ENCODE measurements at regions not wholly inside any gene's neighbourhood (a gene's known extent, or its start where the extent isn't known, plus 50 kb on each side); places are given as distances from the start of the nearest gene placed in this dataset.

GRCh38 chr2:65664931-65665330 is 232.5 kb upstream of the SPRED2 start:
- no peak for DNase-seq

GRCh38 chr2:65663831-65664407 is 231.5 kb upstream of the SPRED2 start:
- no peak for DNase-seq

- DNase-seq, result no peak
Measured at GRCh38 chr2:65662654-65663432, 230.4 kb upstream of the SPRED2 start.

DNA sequence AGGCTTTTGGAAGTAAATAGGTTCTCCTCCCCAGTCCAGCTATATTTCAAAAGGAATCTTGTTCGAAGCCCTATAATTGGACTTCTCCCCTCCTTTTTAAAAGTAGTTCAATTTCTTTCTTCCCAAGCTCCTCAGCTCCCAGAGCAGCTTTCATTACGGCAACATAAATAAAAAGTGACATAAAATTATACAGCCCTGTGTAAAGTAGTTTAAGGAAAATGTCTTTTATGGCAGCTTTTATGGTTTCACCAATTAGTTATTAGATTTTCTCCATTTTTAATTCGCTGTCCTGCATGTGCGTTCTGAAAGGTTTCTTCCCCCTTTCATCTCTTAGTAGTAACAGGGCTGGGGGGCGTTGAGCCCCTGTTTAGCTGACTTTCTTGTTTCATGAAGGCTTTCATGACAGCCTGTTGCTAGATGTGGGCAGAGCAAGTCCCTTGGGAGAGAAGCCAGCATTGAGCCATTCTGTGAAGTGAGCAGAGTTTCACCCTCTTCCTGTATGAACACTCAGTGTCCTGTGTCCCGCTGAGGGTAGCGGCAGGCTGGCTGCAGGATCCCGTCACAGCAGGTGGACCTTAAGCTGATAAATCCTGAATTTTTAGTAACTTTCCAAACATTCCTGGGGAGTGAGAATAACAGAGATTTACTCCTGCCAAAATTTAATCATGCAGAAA is 229.7 kb upstream of the SPRED2 start:
- DNase-seq, result no peak

DNA sequence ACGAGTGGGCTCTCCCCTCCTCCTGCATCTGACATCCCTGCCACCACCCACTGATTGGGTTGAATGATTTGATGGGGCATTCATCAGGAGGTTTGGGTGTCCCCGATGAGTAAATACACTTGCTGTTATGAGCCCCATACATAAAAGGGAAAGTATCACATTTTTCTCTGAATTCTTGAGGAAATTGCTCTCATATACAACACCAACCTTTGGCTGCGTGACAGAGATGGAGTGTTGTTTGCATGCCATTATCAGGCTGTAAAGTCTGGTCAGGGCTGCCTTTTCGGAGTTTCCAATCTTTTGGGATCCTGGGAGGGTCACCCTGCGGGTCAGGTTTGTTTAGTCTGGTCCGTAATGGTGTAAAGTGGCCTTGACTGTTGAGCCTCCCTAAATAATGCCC is 227.9 kb upstream of the SPRED2 start:
- DNase-seq, result no peak

DNA sequence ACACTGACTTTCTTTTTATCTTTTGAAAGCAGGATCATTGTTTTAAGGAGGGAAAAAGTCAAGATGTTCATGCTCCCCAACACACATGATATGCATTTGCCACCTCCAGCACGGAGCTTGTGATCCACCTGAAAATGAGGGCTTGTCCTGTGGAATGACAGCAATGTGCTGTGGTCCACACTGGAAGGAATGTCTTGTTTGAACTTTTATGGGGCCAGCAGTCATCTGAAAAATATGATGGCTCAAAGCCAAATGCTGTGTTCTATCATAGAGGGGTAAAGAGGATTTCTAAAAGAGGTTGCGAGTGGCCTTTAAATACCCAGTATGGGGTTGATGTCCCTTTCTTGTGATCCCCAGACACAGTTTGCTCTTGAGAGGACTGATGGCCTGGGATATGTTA is 226.5 kb upstream of the SPRED2 start:
- DNase-seq, result no peak

DNA sequence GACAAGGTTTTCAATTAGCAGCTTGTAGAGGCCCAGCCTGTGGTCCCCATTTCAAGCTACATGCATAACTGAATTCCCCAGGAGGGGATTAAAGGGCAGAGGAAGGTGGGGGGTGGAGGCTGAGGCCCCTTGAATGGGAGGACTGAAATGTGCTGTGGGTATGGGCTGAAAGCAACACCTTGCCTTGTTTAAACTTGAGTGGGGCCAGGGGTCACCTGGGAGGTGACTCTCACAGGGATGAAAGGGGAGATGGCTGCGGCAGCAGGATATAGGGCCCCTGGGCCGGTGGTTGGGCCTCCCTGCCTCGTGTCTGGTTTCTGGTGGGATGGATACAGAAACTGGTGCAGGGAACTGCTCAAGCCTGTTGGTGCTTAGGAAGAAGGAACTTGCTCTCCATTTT is 225.9 kb upstream of the SPRED2 start:
- DNase-seq, result no peak

DNA sequence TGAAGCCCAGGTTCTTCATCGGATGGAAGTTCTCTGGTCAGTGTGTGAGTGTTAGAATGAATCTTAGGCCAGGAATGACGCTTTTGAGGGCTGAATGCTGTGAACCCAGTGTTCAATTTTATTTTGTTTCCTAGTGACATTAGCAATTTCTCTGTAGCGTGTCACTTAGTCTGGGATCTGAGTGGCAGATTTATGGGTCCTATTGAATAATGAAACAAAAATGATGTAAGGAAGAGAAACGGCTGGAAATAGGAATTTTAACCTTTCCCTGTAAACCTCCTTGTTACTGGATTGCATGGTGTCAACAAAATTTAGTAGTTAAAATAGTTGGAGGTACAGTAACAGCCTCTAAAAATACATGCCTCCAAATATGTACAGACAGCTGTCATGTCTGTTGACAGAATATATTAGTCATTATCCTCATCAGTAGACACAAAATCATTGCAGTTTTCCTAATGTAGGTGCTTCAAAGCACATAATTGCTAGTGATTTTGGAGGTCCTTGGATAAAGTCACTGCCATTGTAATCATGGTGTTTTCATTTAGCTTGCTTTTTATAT is 223.8 kb upstream of the SPRED2 start:
- DNase-seq, result no peak

- no peak for DNase-seq
Measured at GRCh38 chr2:65655000-65655399, 222.6 kb upstream of the SPRED2 start.

GRCh38 chr2:65654496-65654895 is 222.1 kb upstream of the SPRED2 start:
- no peak for DNase-seq

DNA sequence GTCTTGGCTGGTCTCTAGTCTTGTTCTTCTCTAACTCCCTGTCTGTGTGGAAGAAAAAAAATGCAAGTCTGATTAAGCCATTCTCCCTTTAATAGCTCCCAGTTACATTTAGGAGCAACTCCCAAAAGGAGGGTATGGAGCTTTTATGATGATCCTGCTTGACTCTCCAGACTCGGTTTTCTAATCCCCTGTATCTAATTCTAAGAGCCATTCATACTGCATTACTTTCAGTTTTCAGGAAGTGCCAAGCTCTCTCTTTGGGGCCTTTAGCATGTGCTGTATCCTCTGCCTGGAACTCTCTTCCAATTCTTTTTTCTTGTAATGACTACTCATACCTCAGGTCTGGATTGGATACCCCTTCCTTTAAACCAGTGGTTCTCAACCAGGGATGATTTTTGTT is 219.7 kb upstream of the SPRED2 start:
- DNase-seq, result no peak

DNA sequence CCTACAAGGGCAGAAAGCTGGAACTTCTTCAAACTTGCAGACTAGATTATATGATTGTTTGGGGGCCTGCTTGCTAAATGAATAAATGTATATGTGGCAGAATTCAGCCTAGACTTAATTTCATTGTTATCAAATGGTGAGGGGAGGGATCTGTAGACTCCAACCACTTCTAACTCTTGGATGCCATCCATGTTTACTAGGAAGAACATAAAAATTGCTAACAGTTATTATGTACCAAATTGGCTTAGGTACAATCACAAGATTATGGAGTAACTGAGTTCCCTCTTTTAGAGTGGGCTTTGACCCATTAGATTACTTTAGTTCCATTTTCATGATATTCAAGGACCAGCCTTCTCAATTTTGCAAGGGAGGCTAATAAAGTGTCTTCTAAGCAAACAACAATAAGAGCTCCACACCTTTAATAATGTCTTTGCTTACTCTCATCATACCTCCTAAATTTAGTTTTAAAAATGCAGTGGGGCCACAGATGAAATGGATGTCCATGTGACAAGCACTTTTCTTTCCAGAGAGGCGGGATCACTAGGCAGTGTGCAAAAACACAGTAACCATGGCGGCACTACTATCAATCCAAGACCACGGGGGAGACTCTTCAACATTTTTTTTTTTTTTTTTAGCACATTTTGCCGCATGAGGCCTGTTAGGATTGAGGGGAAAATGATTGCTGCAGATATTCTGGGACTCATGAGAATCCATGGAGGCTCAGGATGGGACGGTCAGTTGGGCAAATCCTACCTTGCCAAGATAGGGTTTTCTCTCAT is 217.6 kb upstream of the SPRED2 start:
- no peak for DNase-seq

GRCh38 chr2:65647249-65647842 is 214.9 kb upstream of the SPRED2 start:
- no peak for DNase-seq

- DNase-seq, result no peak
Measured at GRCh38 chr2:65640793-65641103, 208.3 kb upstream of the SPRED2 start.

DNA sequence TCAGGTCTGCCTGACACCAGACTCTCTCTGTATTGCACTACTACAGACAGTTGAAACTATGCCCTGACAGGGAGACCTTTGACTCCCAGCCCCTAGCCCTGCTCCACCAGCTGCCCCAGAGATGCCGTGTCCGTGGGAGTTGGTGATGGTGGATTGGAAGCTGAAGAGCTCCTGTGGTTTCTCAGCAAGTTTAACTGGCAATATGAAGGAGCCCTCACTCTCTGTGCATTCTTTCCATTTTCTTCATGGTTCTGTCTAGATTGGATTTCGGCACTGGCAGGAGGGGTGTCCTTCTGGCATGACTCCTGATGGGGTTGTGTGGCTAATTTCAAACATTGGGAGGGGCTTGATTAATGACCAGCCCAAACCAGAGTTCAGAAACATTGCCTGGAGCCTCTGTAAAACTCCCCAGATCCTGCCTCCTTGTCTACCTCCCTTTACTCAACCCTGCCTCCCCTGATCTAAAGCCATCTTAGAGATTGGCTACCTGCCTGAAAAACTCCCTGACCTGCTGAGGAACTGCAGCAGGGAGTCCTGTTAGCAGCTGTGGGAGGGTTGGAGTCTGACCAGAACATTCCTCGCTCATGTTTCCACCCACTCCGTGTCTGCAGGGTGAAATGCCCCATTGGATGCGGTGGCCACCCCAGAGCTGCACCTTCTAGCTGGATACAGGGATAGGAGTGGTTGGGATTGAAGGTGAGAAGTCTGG is 206.9 kb upstream of the SPRED2 start:
- no peak for DNase-seq

GRCh38 chr2:65638443-65638842 is 206.0 kb upstream of the SPRED2 start:
- DNase-seq, result no peak

GRCh38 chr2:65636813-65637483 is 204.5 kb upstream of the SPRED2 start:
- no peak for DNase-seq

- DNase-seq, result no peak
Measured at GRCh38 chr2:65636024-65636423, 203.6 kb upstream of the SPRED2 start.

- DNase-seq, result no peak
Measured at GRCh38 chr2:65634304-65634703, 201.9 kb upstream of the SPRED2 start.

GRCh38 chr2:65630643-65631042 is 198.2 kb upstream of the SPRED2 start:
- no peak for DNase-seq

DNA sequence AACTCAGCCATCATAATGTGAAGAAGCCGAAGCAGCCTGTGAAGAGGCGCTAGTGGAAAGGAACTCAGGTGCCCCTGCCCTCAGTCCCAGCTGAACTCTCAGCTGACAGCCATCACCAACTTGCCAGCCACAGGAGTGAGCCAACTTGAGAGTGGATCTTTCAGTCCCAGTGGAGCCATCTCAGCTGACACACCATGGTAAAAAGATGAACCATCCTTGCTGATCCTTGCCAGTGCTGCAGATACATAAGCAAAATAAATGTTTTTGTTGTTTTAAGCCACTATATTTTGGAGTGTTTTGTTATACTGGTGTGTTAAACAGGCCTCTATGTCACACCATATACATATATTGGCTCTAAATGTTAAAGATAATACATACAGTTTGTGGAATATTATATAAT is 195.8 kb upstream of the SPRED2 start:
- no peak for DNase-seq

GRCh38 chr2:65626831-65627230 is 194.4 kb upstream of the SPRED2 start:
- no peak for DNase-seq
